IMR-90 (cell line): ENCODE measurements at regions not wholly inside any gene's neighbourhood (a gene's known extent, or its start where the extent isn't known, plus 50 kb on each side); places are given as distances from the start of the nearest gene placed in this dataset.

Source experiments
- CEBPB ChIP-seq: IDR thresholded peaks from 2 replicates; pipeline ENCODE4 v1.6.1; 2012; ENCODE audit warnings: low read depth, low read length, improper control_type of control experiment
- CHD1 ChIP-seq: IDR thresholded peaks from 2 replicates; pipeline ENCODE4 v1.6.1; 2012; ENCODE audit warnings: low read depth, low read length, improper control_type of control experiment
- FOS ChIP-seq: fragments of 150-350 bp; IDR thresholded peaks from 2 replicates; pipeline ENCODE4 v1.6.1; 2016; ENCODE audit warnings: low read depth, low read length
- MAFK ChIP-seq: IDR thresholded peaks from 2 replicates; pipeline ENCODE4 v1.6.1; 2012; ENCODE audit warnings: low read depth, low read length, improper control_type of control experiment
- MAZ ChIP-seq: IDR thresholded peaks from 2 replicates; pipeline ENCODE4 v1.6.1; 2012; ENCODE audit warnings: low read depth, mild to moderate bottlenecking, low read length, improper control_type of control experiment, moderate library complexity, borderline replicate concordance
- MXI1 ChIP-seq: IDR thresholded peaks from 2 replicates; pipeline ENCODE4 v1.6.1; 2012; ENCODE audit warnings: low read depth, mild to moderate bottlenecking, low read length, moderate library complexity, borderline replicate concordance
- NFE2L2 ChIP-seq: fragments of 150-350 bp; IDR thresholded peaks from 2 replicates; pipeline ENCODE4 v1.6.1; 2016; ENCODE audit warnings: low read depth, mild to moderate bottlenecking, low read length
- POLR2A ChIP-seq: IDR thresholded peaks from 2 replicates; pipeline ENCODE4 v1.6.1; 2012; ENCODE audit warnings: mild to moderate bottlenecking, low read depth, low read length
- RAD21 ChIP-seq: IDR thresholded peaks from 2 replicates; pipeline ENCODE4 v1.6.1; 2012; ENCODE audit warnings: low read length, improper control_type of control experiment
- RCOR1 ChIP-seq: IDR thresholded peaks from 2 replicates; pipeline ENCODE4 v1.6.1; 2012; ENCODE audit warnings: mild to moderate bottlenecking, low read length, improper control_type of control experiment; ENCODE audit not compliant: insufficient replicate concordance
- RFX5 ChIP-seq: IDR thresholded peaks from 2 replicates; pipeline ENCODE4 v1.8.0; 2012; ENCODE audit warnings: low read depth, mild to moderate bottlenecking, low read length, moderate library complexity
- SMC3 ChIP-seq: fragments of 150-350 bp; IDR thresholded peaks from 2 replicates; pipeline ENCODE4 v1.6.1; 2016; ENCODE audit warnings: low read depth, mild to moderate bottlenecking, antibody characterized with exemption, low read length, moderate library complexity
- TF ChIP-seq, protein P1 (sequence below): conservative IDR thresholded peaks from 2 replicates; pipeline ENCODE4 v1.5.1; 2012; ENCODE audit warnings: mild to moderate bottlenecking, low read depth, low read length, improper control_type of control experiment
- TF ChIP-seq, protein P2 (sequence below): fragments of 150-350 bp; IDR thresholded peaks from 2 replicates; pipeline ENCODE4 v1.6.1; 2016; ENCODE audit warnings: low read depth, mild to moderate bottlenecking, low read length, moderate library complexity, borderline replicate concordance

DNA sequence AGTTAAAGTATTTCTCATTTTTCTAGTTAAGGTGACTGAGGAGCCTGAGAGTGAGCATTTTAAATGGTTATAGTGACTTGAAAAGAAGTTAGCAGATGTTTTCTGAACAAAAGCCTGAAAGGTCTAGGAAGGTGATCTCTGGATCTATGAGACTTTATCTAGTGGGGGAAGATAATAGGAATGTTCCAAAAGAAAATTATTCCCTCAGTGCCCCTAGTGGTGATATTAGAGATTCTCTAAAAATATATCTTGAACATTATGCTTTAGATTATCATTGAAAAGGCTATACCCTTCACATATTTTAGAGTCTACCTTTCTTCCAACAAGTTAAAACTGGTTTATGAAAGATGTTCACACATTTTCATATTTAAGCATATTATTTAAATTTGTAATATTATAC lies 69.0 kb upstream of the SPANXN1 start:
- TF ChIP-seq RAD21 (no peak), POLR2A (no peak), MXI1 (no peak), CHD1 (no peak), SMC3 (no peak), RFX5 (no peak), MAFK (no peak), NFE2L2 (no peak), FOS (no peak), MAZ (no peak), CEBPB (no peak), RCOR1 (no peak)
- TF ChIP-seq, protein P1, sequence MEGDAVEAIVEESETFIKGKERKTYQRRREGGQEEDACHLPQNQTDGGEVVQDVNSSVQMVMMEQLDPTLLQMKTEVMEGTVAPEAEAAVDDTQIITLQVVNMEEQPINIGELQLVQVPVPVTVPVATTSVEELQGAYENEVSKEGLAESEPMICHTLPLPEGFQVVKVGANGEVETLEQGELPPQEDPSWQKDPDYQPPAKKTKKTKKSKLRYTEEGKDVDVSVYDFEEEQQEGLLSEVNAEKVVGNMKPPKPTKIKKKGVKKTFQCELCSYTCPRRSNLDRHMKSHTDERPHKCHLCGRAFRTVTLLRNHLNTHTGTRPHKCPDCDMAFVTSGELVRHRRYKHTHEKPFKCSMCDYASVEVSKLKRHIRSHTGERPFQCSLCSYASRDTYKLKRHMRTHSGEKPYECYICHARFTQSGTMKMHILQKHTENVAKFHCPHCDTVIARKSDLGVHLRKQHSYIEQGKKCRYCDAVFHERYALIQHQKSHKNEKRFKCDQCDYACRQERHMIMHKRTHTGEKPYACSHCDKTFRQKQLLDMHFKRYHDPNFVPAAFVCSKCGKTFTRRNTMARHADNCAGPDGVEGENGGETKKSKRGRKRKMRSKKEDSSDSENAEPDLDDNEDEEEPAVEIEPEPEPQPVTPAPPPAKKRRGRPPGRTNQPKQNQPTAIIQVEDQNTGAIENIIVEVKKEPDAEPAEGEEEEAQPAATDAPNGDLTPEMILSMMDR = no peak; the same call in 1 of the 2 replicates
- TF ChIP-seq, protein P2, sequence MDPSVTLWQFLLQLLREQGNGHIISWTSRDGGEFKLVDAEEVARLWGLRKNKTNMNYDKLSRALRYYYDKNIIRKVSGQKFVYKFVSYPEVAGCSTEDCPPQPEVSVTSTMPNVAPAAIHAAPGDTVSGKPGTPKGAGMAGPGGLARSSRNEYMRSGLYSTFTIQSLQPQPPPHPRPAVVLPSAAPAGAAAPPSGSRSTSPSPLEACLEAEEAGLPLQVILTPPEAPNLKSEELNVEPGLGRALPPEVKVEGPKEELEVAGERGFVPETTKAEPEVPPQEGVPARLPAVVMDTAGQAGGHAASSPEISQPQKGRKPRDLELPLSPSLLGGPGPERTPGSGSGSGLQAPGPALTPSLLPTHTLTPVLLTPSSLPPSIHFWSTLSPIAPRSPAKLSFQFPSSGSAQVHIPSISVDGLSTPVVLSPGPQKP = no peak
